HPDE6-E6E7 (cell line): ENCODE measurements at regions not wholly inside any gene's neighbourhood (a gene's known extent, or its start where the extent isn't known, plus 50 kb on each side); places are given as distances from the start of the nearest gene placed in this dataset.

Experiments
- DNase-seq: peaks from one replicate; pipeline ENCODE4 v3.0.0; 2011; ENCODE audit warnings: missing footprints; ENCODE audit errors: extremely low spot score

DNA sequence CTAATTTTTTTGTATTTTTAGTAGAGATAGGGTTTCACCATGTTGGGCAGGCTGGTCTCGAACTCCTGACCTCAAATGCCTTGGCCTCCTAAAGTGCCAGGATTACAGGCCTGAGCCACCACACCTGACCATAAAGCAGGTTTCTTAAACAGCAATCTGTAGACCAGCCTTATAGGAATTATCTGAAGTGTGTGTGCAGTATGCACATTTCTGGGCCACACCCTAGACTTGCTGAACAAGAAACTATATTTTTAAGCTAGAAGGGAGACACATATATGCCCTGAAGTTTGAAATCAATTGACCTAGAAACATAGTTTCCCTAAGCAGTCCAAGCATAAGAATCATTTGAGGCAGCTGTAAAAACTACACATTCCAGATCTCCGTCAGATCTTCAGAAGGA is 805.7 kb downstream of the TUSC7 start:
- no peak for DNase-seq

DNA sequence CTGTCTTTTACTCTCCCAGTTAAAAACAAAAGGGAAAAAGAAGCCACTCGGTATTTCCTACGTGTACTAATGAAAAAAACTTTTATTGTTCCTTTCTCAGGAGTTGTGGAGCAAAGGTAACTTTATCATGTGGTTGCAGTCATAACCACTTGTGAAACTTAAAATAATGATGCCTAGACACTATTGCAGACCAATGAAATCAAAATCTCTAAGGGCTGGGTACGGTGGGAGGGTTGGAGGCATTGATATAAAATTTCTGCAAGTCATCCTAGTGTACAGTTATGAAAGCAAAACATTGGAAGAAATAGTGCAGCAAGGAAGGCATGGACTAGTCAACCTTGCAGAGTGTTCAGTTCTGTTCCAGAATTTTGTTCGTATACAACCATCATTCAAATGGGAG is 808.8 kb downstream of the TUSC7 start:
- DNase-seq = no peak

DNA sequence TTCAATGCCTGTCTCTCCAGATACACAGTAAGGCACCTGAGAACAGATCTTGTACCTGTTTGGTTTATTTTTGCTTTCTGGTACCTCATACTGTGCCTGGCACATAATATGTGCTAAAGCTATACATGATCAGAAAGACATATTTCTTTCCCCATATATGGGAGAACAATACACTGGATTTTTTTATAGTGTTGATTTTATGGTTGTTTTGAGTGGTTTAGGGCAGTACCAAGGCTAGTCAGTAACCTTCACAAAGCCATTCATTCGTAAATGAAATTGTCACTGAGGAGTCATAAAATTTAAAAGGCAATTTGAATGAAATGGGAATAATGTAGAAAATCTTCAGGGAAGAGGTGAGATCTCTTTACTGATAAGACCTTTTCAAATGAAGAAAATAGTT is 810.2 kb downstream of the TUSC7 start:
- DNase-seq = no peak

DNA sequence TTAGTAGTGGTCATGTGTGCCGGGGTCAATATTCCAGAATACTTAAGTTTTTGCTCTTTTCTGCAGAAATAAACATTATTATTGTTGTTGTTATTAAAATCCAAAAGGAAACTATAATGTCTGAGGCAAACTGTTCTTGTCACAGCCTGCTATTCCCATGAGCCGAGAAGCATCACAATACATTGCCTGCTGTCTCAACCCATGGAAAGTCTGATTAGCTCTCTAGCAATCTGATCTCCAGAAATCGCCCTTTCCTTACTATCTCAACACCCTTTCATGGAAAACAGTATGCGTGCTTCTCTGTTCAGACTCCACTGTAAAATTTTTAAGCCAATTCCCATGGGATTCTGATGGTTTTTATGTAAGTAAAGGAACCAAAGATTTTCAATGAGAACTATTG is 811.0 kb downstream of the TUSC7 start:
- no peak for DNase-seq

DNA sequence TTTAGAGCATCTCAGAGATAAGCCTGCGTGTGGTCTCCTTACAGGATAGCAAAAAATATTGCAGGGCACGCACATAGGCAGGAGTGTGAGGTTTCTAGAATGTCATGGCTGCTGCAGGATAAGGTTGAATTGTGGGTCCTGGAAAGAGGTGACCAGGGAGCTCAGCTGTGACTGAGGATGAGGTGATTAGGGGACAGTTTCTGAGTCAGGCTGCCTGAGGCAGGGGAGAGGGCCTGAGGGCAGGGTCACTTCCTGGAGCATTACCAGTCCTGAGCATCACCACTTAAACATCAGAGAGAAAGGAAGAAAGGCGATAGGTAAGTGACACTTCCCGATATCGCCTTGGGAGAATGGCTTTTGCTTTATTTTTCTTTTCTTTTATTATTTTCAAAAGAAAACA is 813.8 kb downstream of the TUSC7 start:
- DNase-seq = no peak

DNA sequence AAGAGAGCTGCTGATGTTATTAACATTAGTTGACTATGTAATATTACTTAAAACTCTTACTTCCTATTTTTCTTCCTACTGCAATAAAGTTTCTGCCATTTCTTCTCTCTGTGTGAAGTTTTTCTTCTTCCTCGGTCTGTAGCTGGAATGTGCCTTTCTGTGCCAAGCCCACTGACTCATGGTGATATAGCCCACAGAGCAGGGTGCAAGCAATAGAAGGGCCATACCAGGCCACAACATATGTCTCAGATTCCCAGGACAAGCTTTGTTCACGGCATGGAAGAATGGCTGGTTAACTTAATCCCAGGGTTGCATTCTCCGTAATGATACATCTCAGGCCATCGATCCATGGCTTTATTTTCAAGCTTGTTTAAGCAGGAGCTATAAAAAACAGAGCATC is 815.3 kb downstream of the TUSC7 start:
- no peak for DNase-seq

DNA sequence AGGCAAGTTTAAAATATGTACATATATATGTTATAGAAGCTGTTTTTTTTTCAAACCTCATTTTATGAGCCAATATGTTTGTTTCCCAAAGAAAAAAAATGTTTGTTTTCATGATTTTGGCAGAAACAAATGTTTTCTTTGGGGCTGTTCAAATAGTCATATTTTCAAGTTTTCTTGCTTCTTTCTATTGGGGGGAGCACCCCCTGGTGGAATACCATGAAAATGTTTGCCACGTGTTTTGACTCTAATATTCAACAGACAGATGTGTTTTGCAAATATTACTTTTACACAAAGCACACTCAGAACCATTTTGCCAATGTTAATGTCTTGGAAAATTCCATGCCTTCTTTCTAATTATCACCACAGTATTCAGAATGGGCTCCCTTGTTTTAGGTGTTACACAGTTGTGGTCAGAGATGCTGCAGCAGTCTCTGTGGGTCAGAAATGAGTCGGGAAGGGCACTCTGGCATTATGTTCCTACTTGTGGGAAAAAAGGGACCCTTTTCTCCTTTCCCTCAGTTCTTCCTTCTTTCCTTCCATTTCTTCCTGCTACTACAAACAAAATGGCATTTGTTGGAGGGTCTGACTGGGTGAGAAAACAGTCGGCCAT is 817.0 kb downstream of the TUSC7 start:
- DNase-seq = no peak

DNA sequence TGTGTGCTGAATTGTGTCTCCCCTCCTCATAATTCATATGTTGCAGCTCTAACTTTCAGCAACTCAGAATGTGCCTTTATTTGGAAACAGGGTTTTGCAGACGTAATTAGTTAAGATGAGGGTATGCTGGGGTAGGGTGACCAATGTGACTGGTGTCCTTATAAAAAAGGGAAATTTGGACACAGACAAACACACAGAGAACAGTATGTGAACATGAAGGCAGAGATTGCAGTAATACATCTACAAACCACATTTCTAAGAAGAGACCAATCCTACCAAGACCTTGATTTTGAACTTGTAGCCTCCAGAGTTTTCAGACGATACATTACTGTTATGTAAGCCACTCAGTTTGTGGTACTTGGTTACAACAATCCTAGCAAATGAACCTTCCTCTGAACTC is 817.8 kb downstream of the TUSC7 start:
- no peak for DNase-seq

DNA sequence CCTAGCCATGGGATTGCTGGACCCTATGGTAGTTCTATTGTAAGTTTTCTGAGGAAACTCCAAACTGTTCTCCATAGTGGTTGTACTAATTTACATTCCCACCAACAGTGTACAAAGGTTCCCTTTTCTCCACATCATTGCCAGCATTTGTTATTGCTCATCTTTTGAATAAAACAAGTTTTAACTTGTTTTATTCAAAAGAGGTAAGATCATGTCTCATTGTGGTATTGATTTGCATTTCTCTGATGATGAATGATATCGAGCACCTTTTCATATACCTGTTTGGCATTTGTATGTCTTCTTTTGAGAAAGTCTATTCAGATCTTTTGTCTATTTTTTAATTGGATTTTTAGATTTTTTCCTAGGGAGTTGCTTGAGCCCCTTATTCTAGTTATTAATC is 819.1 kb downstream of the TUSC7 start:
- no peak for DNase-seq

DNA sequence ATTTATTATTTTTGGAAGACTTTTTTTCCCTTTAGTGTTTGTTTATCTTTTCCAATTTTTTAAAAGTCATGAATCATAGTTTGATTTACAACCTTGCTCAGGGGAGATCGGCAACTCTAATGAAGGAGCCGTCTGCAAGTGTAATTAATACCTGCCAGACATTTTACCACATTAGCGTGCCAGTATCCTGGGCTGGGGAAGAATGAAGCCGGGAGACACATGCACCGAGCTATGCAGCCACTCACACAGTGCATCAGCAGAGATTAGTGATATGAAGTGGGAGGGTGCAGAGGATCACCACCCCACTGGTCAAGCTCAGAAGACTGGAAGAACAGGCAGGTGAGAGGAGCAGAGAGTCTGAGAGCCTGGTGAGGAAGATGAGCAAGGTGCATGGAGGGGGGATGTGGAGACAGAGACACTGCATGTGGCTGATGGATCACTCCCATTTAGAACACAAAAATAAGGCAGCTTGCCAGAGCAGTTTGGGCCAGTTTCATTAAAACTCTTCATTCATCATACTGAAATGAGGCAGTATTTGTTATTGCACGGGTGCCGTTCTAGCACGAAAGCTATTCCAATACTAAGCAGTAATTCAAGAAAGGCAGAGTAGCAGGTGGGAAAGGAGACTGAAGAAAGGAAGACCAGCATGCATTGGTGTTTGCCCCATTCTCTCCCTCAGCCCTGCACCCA is 821.6 kb downstream of the TUSC7 start:
- no peak for DNase-seq

DNA sequence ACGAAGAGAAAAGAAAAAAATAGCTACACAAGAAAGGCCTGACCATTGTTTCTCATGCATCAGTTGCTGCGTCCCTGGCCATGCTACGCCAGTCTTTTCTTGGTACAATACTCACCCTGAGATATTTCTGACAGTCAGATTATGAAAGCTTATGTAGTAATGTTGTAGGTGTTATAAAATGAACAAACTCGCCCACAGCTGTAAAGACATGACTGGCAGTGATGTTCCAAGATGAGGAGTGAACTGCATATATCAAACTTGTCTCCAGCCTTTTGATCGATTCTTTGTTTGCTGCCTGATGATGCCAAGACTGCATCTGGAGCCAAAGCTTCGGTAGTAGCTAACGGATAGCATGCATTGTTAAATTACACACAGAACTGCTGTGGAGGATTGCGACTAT is 822.7 kb downstream of the TUSC7 start:
- no peak for DNase-seq

DNA sequence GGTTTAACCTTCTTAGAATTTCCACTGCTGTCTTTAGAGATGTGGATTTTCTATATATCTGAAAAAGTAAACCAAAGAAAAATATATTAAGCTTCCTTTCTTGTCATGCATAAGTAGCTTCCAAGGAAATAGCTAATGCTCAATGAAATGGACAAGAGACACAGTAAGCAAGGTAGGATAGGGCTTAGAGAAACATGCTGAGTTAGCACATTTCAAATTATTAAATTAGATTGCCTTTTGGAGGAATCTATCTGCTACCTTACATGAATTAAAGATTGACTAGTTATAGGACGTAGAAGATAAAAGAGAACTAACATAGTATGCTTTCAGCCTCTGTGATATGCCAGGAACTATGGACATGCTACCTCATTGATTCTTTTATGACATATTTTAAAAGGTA is 824.6 kb downstream of the TUSC7 start:
- no peak for DNase-seq

DNA sequence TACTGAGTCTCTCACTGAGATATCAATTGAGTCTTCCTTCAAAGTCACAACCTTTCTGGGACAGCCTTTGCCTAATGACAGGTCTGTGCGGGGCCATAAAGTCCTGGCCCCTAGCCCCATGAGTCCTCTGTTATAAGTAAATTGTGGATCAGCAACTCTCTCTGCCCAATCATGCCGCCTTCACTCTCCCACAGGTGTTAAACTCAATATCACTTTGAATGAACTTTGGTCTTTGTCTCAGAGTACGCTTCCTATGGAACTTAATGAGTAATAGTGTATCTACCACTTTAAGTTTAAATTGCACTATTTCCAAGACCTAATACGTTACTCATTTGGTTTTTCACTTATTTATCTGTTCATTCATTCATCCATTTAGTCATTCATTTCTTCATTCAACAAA is 826.4 kb downstream of the TUSC7 start:
- no peak for DNase-seq

DNA sequence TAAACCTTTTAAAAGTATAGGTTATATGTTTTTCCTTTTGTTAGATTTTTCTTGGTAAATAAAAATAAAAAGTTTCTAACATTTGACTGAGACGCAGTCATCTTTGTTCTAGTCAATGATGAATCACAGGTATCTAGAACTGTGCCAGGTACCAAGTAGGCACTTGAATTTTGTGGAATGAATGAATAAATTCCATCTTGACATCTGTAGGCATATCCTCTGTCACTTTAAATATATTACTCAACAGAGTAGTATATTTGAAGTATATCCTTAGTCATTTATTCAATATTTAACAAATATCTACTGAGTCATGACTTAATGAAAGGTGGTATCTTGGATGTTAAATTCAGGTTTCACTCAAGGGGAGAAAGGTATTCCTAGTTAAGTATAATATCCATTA is 828.4 kb downstream of the TUSC7 start:
- DNase-seq = no peak

DNA sequence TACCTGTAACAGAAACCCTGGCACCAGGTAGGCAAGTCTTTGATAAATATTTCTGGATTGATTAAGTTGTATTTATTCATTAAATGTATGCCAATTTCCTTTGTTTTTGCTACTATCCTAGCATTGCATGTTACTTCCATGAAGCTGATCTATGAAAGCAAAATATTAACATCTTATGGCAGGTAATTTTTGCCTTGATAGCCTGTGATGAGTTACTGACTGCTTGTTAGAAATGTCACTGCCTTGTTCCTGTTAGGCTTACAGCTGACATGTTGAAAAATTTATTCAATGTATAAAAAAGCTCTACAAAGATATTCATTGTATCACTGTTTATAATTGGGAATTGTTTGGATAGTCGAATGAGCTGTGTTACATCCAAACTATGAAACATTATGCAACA is 830.1 kb downstream of the TUSC7 start:
- no peak for DNase-seq

DNA sequence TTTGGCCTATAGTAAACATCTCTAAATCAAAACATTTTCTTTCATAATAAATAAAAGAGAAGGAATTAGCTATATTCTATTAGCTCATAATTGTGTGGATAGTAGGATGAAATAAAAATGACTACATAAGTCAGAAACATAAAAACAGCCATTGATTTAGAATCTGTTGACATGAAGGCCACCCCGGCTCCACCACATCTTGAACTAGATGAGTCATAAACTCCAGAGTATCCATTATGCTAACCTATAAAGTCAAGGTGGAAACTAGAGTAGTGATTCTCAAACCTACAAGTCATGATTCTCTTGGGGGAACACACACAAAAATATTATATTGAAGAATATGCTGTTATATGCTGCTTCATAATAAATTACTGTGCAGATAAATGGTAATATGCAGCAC is 831.0 kb downstream of the TUSC7 start:
- no peak for DNase-seq

DNA sequence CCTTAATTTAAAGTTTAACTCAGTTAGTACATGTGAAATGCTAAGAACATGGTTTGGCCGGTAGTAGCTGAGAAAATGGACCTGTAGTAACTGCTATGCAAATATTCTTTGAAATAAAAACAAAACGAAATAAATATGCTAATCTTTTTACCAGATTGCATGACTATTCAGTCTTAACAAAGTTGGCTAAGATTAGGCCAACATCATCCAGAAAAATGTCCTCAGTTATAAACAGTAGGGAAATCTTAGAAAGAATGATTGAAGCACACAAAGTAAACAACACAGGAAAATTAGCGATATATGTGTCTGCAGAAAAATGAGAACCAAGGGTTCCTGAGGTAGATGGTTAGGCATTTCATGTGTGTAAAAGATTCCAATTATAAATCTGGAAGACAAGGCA is 832.1 kb downstream of the TUSC7 start:
- DNase-seq = no peak

DNA sequence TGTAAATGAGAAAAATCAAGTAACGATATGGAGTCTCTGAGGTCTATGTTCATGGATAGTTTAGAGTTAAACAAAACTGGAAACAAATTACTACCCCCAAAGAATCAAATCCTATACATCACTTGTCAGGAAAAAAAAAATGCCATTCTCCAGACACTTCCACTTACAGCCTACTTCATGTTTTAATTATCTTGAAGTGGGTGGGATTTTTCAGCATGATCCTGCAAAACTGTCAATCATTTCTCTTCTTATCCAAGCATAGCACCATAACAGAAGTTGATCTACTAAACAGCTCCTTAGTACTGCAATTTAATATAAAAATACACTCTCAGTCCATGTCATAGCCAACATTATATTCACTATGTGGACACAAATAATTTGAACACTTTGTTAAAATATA is 833.9 kb downstream of the TUSC7 start:
- no peak for DNase-seq

DNA sequence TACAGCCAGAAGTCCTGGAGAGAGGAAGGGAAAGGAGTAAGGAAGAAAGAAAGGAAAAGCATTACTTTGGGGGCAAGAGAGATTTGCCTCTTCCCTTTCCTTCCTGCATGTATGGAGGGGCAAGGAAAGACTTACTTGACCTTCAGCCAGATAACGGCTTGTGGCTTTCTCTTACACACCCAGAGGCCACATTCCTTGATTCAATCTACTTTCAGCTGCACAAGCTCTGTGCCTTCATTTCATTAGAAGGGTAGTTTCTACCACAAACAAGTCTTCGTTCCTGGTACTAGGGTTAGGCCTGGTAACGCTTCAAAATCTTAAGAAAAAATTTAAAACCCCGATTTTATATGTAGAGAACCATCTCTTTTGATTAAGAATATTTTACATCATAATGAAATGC is 835.9 kb downstream of the TUSC7 start:
- DNase-seq = no peak

DNA sequence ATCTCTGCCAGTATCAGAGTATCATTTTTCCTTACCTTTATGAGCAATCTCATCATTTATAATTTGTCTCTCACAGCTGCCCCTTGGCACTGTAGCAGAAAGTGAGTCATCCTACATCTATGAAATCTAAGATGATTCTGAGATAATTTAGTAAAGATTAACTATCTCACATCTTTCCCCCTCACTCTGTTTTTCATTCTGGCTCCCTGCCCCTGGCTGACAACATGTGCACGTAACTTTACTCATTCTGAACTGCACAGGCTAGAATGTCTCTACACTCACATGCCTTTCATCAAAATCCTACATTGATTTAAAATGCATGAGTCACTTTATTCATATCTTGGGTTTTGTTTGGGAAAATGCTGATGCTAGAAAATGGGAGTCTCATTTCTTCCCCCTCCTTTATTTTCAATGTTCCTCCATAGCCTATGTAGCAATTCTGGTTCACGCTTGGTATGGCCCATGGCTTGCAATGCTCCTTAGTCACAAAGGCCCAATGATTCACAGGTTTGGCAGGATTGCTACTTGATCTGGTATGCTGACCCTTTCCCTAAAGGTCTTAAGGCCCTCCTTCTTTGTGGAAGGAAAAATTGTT is 838.5 kb downstream of the TUSC7 start:
- DNase-seq = peak; percentile 44

DNA sequence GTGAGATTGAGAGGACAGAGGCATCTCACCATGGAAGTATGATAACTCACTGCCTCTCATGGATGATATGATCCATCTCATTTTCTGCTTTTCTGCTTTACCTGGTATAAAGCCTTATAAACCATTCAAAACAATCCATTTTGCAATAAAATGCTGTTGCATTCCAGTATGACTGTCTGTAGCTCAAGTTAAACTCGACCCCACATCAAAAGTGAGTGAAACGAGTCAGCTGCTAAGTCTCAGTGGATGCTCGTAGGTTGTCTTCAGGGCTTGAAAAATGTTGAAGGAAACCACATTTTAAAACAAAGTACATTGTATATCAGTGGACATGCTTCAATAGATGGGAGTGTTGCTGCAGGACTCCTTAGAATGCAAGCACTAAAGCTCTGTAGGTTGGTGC is 839.0 kb downstream of the TUSC7 start:
- DNase-seq = no peak

DNA sequence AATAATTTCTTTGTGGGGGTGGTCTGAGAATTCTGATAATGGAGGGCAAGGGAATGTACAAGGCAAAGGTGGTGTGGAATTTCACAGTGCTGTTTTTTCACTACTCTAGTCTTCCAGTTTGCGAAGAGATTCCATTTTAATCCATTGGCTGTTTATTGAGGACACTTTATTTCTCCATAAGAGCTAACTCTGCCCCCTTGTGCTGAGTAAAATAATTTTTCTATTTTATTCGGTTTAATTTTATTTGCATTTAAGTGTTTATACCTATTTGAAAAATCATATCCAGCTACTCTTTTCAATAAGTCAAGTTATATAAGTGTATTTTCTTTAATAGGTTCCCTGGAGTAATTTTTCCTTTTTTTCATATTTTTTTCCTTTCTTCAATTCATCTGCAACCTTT is 840.1 kb downstream of the TUSC7 start:
- DNase-seq = no peak

DNA sequence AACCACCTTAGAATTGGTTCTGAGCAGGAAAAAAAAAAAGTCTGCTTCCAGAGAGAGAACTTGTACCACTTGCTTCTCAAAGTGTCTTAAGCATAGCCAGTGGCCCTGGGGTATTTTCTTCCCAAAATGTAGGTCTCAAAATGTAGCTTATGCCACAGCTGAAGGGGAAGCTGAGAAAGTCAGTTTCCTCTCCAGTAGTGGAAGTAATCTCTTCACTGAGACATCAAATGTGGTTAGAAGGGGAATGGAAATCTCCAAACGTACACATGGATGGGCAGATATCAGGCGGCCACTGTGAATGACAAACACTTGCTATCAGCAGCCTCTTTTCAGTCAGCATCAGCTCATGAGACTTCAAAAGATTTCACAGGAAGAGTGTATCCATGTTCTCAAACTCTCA is 841.2 kb downstream of the TUSC7 start:
- DNase-seq = no peak

DNA sequence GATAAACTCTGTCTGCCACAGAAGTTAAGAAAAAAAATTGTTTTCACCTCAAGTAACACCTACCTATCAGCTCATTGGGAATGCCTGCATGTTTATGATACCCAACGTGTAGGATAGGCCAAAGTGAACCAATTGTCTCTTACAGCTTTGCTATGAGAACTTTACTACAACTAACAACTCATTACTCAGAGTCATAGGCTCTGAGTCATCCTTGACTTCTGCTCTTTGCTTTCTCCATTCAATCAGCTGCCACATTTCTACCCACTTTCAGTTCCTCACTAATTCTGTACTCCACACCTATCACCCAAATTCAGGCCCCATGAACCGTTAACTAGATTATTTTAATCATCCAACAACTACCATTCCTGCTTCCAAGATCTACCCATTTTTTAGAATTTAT is 843.9 kb downstream of the TUSC7 start:
- peak; percentile 20 for DNase-seq
